Stimulated activated CD8-positive, alpha-beta memory T cell treated with anti-CD3 and anti-CD28 coated beads, Interleukin-15, amount 100 ng/mL, for 24 hours (primary cell): ENCODE measurements at regions not wholly inside any gene's neighbourhood (a gene's known extent, or its start where the extent isn't known, plus 50 kb on each side); places are given as distances from the start of the nearest gene placed in this dataset.
"Not testable (repeated sequence)": the region's sequence is repeated elsewhere in the genome, so short reads cannot be mapped to it uniquely, and the experiment has no call there.

Experiments
- DNase-seq: peaks from one replicate; pipeline ENCODE4 v3.0.0-alpha.2; 2020; ENCODE audit warnings: low read depth

DNA sequence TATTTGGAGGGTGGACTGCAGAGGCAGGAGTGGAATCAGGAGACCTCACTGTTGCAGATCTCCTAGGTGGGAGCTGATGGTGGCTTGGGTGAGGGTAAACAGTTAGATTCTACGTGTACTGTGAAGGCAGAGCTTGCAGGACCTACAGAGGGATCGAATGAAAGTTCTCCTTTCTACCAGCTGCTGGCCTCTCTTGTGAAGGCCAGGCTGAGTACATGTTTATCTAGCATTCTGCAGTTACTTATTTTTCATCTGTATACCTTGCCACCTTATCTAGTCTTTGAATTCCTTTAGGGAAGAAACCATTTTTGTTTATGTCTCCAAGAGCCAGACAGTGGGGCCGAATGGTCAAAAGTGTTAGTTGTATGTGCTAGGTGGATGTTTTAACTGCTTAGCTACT is 57.6 kb downstream of the PTTG1 start:
- DNase-seq, result no peak

DNA sequence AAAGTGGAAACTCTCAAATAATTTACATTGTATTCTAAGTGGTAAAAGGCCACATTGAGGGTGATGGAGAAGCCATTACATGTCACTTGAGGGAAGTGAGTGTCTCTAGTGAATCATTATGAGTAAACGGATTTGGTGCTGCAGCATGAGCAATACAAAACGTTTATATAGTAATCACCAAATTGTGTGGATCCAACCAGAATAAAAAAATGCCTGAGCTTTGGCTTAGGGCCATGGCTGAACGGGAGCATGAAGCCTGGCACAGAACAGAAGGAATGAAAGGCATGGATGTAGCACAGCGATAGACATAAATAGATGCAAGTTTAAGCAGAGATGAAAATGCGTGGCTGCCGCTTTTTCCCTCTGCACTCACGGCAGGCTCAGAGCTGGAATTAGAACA is 58.3 kb downstream of the PTTG1 start:
- no peak for DNase-seq

DNA sequence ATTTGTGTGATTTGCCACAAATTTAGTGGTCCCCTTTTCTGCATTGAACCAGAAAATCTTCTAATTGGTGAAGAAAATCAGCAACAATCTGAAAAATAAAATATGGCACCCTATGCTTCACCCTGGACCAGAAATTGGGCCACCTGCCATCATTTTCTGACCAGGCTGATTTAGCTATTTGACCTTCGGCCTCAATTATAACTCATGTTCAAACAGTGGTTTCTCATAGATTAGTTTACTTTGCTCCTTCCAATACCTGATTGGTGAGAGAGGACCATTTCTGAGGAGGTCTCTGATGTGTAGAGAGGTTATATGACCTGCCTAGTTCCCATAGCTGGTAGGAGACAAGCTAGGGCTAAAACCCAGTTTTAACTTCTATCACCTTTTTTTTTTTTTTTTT is 59.0 kb downstream of the PTTG1 start:
- DNase-seq, result no peak

- DNase-seq, result no peak
Measured at GRCh38 chr5:160484678-160485077, 63.0 kb downstream of the PTTG1 start.

- DNase-seq, result no peak
Measured at GRCh38 chr5:160485364-160485969, 63.8 kb downstream of the PTTG1 start.

- no peak for DNase-seq
Measured at GRCh38 chr5:160486573-160486972, 64.9 kb downstream of the PTTG1 start.

GRCh38 chr5:160488394-160489325 is 67.0 kb downstream of the PTTG1 start:
- DNase-seq, result no peak

GRCh38 chr5:160491438-160491837 is 69.8 kb downstream of the PTTG1 start:
- DNase-seq, result no peak

DNA sequence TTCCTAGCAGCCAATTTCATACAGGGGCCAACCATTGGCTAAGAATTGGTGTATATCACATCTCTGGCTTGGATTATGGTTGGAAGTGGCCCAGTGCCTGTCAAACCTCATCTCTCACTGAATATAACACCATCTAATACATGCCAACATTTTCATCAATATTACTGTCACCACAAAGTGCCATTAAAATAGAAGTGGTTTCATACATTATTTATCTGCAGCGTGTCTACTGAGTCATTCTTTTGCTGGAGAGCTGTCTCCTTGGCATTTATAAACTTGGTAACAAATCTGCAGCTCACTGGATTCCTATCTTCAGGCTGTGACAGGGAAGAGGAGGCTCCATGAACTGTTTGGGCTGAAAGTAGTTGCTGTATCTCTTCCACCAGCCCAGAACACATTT is 70.9 kb downstream of the PTTG1 start:
- DNase-seq, result no peak

GRCh38 chr5:160493806-160494338 is 72.2 kb downstream of the PTTG1 start:
- no peak for DNase-seq

GRCh38 chr5:160494451-160494850 is 72.8 kb downstream of the PTTG1 start:
- no peak for DNase-seq

- no peak for DNase-seq
Measured at GRCh38 chr5:160496334-160496733, 74.7 kb downstream of the PTTG1 start.

DNA sequence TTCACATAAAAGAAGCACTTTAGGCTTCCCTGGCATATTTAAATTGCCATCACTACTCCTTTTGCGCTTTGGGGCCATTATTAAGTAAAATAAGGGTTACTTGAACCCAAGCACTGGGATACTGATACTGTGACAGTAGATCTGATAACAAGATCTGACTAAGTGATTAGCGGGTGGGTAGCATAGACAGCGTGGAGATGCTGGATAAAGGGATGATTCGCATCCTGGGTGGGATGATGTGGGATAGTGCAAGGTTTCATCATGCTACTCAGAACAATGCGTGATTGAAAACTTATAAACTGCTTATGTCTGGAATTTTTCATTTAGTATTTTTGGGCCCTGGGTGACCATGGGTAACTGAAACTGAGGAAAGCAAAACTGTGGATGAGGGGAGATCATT is 75.1 kb downstream of the PTTG1 start:
- DNase-seq, result no peak

- DNase-seq, result no peak
Measured at GRCh38 chr5:160497878-160498277, 76.2 kb downstream of the PTTG1 start.

DNA sequence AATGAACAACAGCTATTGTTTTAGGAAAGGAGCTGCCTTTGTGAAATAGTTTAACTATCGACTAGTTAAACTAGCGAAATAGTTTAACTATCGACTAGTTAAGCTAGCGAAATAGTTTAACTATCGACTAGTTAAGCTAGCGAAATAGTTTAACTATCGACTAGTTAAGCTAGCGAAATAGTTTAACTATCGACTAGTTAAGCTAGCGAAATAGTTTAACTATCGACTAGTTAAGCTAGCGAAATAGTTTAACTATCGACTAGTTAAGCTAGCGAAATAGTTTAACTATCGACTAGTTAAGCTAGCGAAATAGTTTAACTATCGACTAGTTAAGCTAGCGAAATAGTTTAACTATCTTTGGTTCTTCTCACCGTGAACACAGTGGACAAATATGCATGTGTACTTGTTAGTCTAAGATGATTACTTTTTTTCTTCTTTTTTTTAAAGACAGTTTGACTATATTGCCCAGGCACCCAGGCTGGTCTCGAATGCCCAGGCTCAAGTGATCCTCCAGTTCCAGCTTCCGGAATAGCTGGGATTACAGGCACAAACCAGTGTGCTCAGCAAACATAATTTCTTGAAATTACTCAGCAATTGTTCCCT is 76.9 kb downstream of the PTTG1 start:
- not testable (repeated sequence) for DNase-seq

GRCh38 chr5:160500786-160501779 is 79.4 kb downstream of the PTTG1 start:
- DNase-seq, result no peak

- no peak for DNase-seq
Measured at GRCh38 chr5:160504906-160505305, 83.3 kb downstream of the PTTG1 start.

DNA sequence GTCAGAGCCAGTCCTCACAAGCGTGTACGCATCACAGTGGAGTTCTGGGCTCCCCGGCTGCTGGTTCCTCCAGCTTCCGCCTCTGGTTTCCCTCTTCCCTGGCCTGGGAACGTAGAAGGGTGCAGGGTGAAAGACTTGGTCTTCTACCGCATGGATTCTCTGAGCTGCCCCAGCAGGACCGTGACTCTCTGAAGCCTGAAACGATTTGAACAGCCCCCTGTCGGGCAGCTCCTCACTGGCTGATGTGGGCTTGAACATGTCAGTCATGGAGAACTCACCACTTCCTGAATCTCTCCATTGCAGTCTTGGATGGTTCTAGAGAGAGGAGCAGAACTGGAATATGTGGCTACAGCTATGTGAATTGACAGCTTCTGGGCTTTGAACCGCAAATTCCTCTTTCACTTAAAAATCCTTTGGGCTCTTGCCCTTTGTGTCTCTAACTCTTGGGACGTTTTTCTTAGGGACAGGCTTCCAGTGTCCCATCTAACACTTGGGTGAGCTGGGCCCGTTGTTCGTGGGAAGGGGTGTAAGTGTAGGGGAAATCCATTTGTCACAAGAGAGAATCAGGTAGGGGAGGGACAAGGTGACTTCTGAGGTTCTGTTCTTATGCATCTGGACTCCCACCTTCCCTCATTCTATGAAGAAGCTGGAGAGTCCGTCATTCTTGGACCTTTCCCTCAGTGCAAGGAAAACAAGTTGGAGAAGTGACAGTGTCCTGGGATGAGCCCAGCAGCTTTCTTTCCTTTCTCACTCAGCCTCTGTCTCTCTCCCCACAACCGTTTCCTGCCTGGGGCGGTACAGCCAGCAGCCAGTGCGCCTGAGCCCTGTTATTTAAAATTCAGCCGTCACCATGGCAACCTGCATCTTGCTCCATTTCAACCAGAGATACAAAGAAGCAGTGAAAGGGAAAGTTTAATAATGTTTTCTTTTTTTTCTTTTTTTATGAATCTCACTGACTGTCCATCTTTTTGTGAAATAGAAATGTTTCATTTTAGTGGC is 84.7 kb downstream of the PTTG1 start:
- DNase-seq, result peak; percentile 18

DNA sequence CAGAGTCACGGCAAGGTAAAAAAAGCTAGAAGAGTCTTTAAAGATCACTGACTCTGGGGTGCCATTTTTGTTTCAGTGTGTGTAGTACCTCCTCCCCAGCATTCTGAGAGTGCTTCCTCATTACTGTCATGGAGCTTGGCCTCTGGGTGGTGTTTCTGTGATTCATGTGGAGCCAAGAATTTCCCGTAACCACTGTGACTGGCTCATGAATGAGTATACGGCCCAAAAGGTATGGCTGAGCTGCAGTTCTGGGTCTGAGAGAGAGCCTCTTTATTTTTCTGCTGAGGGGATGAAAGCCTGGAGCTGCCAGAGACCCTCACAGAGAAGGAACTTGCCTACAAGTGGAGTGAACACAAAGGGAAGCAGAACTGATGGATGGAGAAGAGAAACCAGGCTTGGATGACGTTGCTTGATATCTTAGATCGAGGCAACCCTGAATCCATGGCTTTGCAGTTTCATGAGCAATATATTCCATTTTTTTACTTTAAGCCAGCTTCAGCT is 85.6 kb downstream of the PTTG1 start:
- DNase-seq, result no peak

DNA sequence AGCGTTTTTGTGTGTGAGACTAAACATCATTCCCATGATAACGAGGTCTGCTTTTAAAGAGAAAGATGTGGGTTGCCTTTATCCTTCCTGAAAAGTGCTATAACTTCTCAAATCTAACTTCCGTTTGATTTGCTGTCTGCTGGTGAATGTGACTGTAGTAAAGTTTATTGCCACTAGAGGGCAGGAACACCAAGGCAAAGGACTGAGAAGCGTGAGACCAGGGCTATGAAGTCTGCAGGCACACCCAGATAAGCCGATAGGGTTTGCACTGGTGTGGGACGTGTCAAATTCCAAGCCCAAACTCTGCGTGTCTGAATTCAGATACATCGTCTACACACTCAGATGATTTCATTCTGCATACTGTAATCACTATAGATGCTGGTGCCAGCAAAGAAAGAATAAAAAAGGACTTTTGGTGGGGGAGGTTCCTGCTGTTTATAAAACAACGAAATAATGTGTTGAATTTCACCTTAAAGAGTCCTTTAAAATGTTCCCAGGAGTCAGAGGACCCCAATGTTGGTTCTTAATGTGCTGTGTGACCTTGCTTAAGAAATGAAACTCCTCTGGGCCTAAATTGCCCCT is 87.2 kb downstream of the PTTG1 start:
- DNase-seq, result no peak
